DOHH2 (cell line): ENCODE measurements at regions not wholly inside any gene's neighbourhood (a gene's known extent, or its start where the extent isn't known, plus 50 kb on each side); places are given as distances from the start of the nearest gene placed in this dataset.

Source experiments
- H3F3A ChIP-seq: fragments of 200-600 bp; sonication (generic), shearing (Covaris generic); 2 replicates; pipeline ENCODE4 v1.6.0; 2016; ENCODE audit warnings: antibody characterized with exemption, mild to moderate bottlenecking; ENCODE audit not compliant: control insufficient read depth, insufficient read depth
- H3K27ac ChIP-seq: fragments of 200-600 bp; sonication (generic); 2 replicates; pipeline ENCODE4 v1.5.1; 2014; ENCODE audit warnings: low read depth, mild to moderate bottlenecking, low read length, moderate library complexity
- H3K27me3 ChIP-seq: fragments of 200-600 bp; sonication (generic); 2 replicates; pipeline ENCODE4 v1.6.1; 2014; ENCODE audit warnings: mild to moderate bottlenecking, low read length, mixed read lengths; ENCODE audit not compliant: control insufficient read depth
- H3K36me3 ChIP-seq: fragments of 200-600 bp; sonication (generic); 2 replicates; pipeline ENCODE4 v1.6.1; 2014; ENCODE audit warnings: mild to moderate bottlenecking, low read length, moderate library complexity, mixed read lengths; ENCODE audit not compliant: control insufficient read depth
- H3K4me1 ChIP-seq: fragments of 200-600 bp; sonication (generic); 2 replicates; pipeline ENCODE4 v1.6.1; 2014; ENCODE audit warnings: mild to moderate bottlenecking, low read length, mixed read lengths; ENCODE audit not compliant: control insufficient read depth
- H3K4me2 ChIP-seq: fragments of 200-600 bp; sonication (generic); 2 replicates; pipeline ENCODE4 v1.6.0; 2014; ENCODE audit warnings: mild to moderate bottlenecking, low read length, moderate library complexity
- H3K4me3 ChIP-seq: fragments of 200-600 bp; sonication (generic); 2 replicates; pipeline ENCODE4 v1.5.1; 2014; ENCODE audit warnings: mild to moderate bottlenecking, low read length, mixed read lengths
- H3K79me2 ChIP-seq: fragments of 200-600 bp; sonication (generic); 2 replicates; pipeline ENCODE4 v1.6.1; 2014; ENCODE audit warnings: mild to moderate bottlenecking, low read length, mixed read lengths; ENCODE audit not compliant: control insufficient read depth
- H3K9me2 ChIP-seq: fragments of 200-600 bp; sonication (generic); replicated peaks from 2 replicates; pipeline ENCODE4 v1.6.1; 2014; ENCODE audit warnings: mild to moderate bottlenecking, low read length, mixed read lengths; ENCODE audit not compliant: control insufficient read depth
- H3K9me3 ChIP-seq: fragments of 200-600 bp; sonication (generic); 2 replicates; pipeline ENCODE4 v1.6.1; 2014; ENCODE audit warnings: antibody characterized with exemption, low read length, mixed read lengths; ENCODE audit not compliant: control insufficient read depth, insufficient read depth
- H4K20me1 ChIP-seq: fragments of 200-600 bp; sonication (generic); 2 replicates; pipeline ENCODE4 v1.6.0; 2014; ENCODE audit warnings: low read depth, mild to moderate bottlenecking, antibody characterized with exemption, low read length, moderate library complexity; ENCODE audit not compliant: control insufficient read depth, insufficient read depth
- EZH2phosphoT487 ChIP-seq: fragments of 200-600 bp; sonication (generic); IDR thresholded peaks from 2 replicates; pipeline ENCODE4 v1.6.1; 2017; ENCODE audit warnings: borderline replicate concordance, mild to moderate bottlenecking, antibody characterized with exemption, low read length, moderate library complexity, mixed read lengths
- TF ChIP-seq, protein P1 (sequence below): fragments of 200-600 bp; sonication (generic); IDR thresholded peaks from one replicate; pipeline ENCODE4 v1.5.1; 2014; ENCODE audit warnings: antibody characterized with exemption, mild to moderate bottlenecking, low read depth, low read length; ENCODE audit not compliant: poor library complexity, severe bottlenecking

GRCh38 chr5:1746371-1747078, 53.1 kb downstream of the MRPL36 start:
- Histone ChIP-seq H3K9me2 (no peaks in the 10 kb centered on the region), H3K36me3 (no peaks in the 10 kb centered on the region), H3K79me2 (no peaks in the 10 kb centered on the region), H3K27ac (no peak overlapping the region), H3K4me2 (no peak overlapping the region), H3F3A (no peaks in the 10 kb centered on the region), H3K4me3 (no peak overlapping the region), H3K4me1 (no peaks in the 10 kb centered on the region), H4K20me1 (no peaks in the 10 kb centered on the region), H3K9me3 (peaks cover 8% of the 10 kb centered on the region; the same call in 1 of the 2 replicates), H3K27me3 (peaks cover 18% of the 10 kb centered on the region)
- TF ChIP-seq EZH2phosphoT487, result no peak
- TF ChIP-seq, protein P1, sequence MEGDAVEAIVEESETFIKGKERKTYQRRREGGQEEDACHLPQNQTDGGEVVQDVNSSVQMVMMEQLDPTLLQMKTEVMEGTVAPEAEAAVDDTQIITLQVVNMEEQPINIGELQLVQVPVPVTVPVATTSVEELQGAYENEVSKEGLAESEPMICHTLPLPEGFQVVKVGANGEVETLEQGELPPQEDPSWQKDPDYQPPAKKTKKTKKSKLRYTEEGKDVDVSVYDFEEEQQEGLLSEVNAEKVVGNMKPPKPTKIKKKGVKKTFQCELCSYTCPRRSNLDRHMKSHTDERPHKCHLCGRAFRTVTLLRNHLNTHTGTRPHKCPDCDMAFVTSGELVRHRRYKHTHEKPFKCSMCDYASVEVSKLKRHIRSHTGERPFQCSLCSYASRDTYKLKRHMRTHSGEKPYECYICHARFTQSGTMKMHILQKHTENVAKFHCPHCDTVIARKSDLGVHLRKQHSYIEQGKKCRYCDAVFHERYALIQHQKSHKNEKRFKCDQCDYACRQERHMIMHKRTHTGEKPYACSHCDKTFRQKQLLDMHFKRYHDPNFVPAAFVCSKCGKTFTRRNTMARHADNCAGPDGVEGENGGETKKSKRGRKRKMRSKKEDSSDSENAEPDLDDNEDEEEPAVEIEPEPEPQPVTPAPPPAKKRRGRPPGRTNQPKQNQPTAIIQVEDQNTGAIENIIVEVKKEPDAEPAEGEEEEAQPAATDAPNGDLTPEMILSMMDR, result no peak

DNA sequence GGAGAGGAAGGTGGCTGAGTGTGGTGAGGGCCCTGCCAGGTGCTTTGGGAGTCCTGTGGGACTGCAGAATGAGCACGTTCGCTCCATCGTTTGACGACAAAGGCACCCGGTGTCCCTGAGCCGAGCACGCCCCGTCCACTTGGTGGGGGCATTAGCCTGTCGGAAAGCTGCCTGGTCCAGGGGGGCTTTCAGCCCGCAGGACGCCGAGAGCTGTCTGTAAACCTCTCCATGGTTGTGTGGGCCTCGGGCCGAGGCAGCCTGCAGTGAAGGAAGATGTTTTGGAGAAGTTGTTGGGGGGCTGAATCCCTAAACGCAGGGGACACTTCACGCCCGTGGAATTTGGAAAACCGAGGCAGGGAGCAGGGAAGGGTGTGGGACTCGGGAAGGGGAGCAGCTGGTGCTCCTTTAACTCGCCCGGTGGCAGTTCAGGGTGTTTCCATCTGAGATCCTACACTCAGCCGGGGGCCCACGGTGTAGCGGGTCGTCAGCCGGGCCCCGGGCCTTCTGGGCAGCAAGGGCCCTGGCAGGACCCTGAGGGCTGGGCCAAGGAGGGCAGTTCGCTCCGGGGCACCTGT, 53.8 kb downstream of the MRPL36 start:
- no peaks in the 10 kb centered on the region for H3K79me2 ChIP-seq
- peaks cover 18% of the 10 kb centered on the region for H3K27me3 ChIP-seq
- no peak for TF ChIP-seq EZH2phosphoT487
- TF ChIP-seq, protein P1, result no peak
- no peaks in the 10 kb centered on the region for H3F3A ChIP-seq
- no peaks in the 10 kb centered on the region for H3K9me2 ChIP-seq
- H3K9me3 ChIP-seq, result peaks cover 8% of the 10 kb centered on the region; the same call in 1 of the 2 replicates
- H3K4me2 ChIP-seq, result no peak overlapping the region
- no peak overlapping the region for H3K4me3 ChIP-seq
- H4K20me1 ChIP-seq, result no peaks in the 10 kb centered on the region
- no peaks in the 10 kb centered on the region for H3K4me1 ChIP-seq
- no peaks in the 10 kb centered on the region for H3K36me3 ChIP-seq
- no peak overlapping the region for H3K27ac ChIP-seq

GRCh38 chr5:1745123-1745795, 54.4 kb downstream of the MRPL36 start:
- H3K9me3 ChIP-seq, result peaks cover 8% of the 10 kb centered on the region; the same call in 1 of the 2 replicates
- H4K20me1 ChIP-seq, result no peaks in the 10 kb centered on the region
- no peak overlapping the region for H3K4me3 ChIP-seq
- no peaks in the 10 kb centered on the region for H3K36me3 ChIP-seq
- no peaks in the 10 kb centered on the region for H3K9me2 ChIP-seq
- no peaks in the 10 kb centered on the region for H3K4me1 ChIP-seq
- TF ChIP-seq, protein P1, result no peak
- no peak for TF ChIP-seq EZH2phosphoT487
- H3K27ac ChIP-seq, result no peak overlapping the region
- no peak overlapping the region for H3K4me2 ChIP-seq
- H3K27me3 ChIP-seq, result peaks cover 18% of the 10 kb centered on the region
- no peaks in the 10 kb centered on the region for H3F3A ChIP-seq
- H3K79me2 ChIP-seq, result no peaks in the 10 kb centered on the region
